K562 (cell line): ENCODE measurements at regions not wholly inside any gene's neighbourhood (a gene's known extent, or its start where the extent isn't known, plus 50 kb on each side); places are given as distances from the start of the nearest gene placed in this dataset.

Source experiments
- GATAD2B ChIP-seq: fragments of 450-650 bp; IDR thresholded peaks from 2 replicates; pipeline ENCODE4 v1.6.1; 2017; ENCODE audit warnings: mild to moderate bottlenecking, borderline replicate concordance
- NONO ChIP-seq, 2 experiments: fragments of 200-400 bp in 1 of 2; fragments of 450-650 bp in 1 of 2; formaldehyde crosslinking in 1 of 2; IDR thresholded peaks; 2 replicates each; pipeline ENCODE4 v1.6.1; 2017; ENCODE audit warnings: low read depth in 2 of 2, mild to moderate bottlenecking in 2 of 2, moderate library complexity in 2 of 2, low read length in 1 of 2
- NR2F6 ChIP-seq: fragments of 450-650 bp; formaldehyde crosslinking; IDR thresholded peaks from 2 replicates; pipeline ENCODE4 v1.4.0; 2020; ENCODE audit warnings: mild to moderate bottlenecking
- TBP ChIP-seq: optimal IDR thresholded peaks from 2 replicates; pipeline ENCODE3; 2011; ENCODE audit warnings: low read depth, low read length, improper control_type of control experiment
- TF ChIP-seq, protein P1 (sequence below): fragments of 450-650 bp; IDR thresholded peaks from 2 replicates; pipeline ENCODE4 v1.6.1; 2016; ENCODE audit warnings: low read depth
- TF ChIP-seq, protein P2 (sequence below): sonication (generic); formaldehyde crosslinking; IDR thresholded peaks from 2 replicates; pipeline ENCODE4 v1.8.0; 2023; ENCODE audit warnings: mild to moderate bottlenecking, missing genetic modification reagents

DNA sequence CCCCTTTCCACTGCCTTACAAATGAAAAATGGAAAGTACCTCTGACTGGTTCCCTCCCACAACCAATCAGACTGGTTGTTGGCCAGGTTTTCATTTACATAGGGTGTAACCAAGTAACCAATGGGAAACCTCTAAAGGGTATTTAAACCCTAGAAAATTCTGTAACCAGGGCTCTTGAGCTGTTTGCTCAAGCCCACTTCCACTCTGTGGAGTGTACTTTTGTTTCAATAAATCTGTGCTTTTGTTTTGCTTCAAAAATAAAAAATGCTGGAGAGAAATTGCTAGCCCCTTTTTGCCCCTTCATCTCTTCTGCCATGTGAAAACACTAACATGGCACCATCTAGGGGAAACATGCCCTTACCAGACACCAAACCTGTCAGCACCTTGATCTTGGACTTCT is 129.5 kb downstream of the AHR start (continued):
- TF ChIP-seq, protein P1, sequence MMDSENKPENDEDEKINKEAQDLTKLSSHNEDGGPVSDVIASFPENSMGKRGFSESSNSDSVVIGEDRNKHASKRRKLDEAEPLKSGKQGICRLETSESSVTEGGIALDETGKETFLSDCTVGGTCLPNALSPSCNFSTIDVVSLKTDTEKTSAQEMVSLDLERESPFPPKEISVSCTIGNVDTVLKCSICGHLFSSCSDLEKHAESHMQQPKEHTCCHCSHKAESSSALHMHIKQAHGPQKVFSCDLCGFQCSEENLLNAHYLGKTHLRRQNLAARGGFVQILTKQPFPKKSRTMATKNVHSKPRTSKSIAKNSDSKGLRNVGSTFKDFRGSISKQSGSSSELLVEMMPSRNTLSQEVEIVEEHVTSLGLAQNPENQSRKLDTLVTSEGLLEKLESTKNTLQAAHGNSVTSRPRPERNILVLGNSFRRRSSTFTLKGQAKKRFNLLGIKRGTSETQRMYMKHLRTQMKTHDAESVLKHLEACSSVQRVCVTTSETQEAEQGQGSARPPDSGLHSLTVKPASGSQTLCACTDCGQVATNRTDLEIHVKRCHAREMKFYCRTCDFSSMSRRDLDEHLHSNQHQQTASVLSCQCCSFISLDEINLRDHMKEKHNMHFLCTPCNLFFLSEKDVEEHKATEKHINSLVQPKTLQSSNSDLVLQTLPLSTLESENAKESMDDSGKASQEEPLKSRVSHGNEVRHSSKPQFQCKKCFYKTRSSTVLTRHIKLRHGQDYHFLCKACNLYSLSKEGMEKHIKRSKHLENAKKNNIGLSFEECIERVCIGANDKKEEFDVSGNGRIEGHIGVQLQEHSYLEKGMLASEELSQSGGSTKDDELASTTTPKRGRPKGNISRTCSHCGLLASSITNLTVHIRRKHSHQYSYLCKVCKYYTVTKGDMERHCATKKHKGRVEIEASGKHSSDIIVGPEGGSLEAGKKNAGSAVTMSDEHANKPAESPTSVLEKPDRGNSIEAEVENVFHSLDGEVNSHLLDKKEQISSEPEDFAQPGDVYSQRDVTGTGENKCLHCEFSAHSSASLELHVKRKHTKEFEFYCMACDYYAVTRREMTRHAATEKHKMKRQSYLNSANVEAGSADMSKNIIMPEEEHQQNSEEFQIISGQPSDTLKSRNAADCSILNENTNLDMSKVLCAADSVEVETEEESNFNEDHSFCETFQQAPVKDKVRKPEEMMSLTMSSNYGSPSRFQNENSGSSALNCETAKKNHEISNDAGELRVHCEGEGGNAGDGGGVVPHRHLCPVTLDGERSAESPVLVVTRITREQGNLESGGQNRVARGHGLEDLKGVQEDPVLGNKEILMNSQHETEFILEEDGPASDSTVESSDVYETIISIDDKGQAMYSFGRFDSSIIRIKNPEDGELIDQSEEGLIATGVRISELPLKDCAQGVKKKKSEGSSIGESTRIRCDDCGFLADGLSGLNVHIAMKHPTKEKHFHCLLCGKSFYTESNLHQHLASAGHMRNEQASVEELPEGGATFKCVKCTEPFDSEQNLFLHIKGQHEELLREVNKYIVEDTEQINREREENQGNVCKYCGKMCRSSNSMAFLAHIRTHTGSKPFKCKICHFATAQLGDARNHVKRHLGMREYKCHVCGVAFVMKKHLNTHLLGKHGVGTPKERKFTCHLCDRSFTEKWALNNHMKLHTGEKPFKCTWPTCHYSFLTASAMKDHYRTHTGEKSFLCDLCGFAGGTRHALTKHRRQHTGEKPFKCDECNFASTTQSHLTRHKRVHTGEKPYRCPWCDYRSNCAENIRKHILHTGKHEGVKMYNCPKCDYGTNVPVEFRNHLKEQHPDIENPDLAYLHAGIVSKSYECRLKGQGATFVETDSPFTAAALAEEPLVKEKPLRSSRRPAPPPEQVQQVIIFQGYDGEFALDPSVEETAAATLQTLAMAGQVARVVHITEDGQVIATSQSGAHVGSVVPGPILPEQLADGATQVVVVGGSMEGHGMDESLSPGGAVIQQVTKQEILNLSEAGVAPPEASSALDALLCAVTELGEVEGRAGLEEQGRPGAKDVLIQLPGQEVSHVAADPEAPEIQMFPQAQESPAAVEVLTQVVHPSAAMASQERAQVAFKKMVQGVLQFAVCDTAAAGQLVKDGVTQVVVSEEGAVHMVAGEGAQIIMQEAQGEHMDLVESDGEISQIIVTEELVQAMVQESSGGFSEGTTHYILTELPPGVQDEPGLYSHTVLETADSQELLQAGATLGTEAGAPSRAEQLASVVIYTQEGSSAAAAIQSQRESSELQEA, result no peak
- TF ChIP-seq, protein P2, sequence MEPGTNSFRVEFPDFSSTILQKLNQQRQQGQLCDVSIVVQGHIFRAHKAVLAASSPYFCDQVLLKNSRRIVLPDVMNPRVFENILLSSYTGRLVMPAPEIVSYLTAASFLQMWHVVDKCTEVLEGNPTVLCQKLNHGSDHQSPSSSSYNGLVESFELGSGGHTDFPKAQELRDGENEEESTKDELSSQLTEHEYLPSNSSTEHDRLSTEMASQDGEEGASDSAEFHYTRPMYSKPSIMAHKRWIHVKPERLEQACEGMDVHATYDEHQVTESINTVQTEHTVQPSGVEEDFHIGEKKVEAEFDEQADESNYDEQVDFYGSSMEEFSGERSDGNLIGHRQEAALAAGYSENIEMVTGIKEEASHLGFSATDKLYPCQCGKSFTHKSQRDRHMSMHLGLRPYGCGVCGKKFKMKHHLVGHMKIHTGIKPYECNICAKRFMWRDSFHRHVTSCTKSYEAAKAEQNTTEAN (CRISPR knock-in tag), result no peak
- TF ChIP-seq GATAD2B (no peak), NONO (IDR thresholded peaks at IDR 0.05; ENCODE audit: low read depth in 2 of 2, low read length in 1 of 2) (no peak), TBP (no peak), NR2F6 (CRISPR knock-in tag) (no peak)
